Lung (tissue), 11 donors: ENCODE measurements at regions not wholly inside any gene's neighbourhood (a gene's known extent, or its start where the extent isn't known, plus 50 kb on each side); places are given as distances from the start of the nearest gene placed in this dataset.

ENCODE experiments used
- ATAC-seq: fragments of 200-7000 bp; cut with Tn5 transposase; one replicate; pipeline ENCODE4 v1.9.1; 2020; ENCODE audit warnings: moderate number of reproducible peaks; ENCODE audit not compliant: insufficient read depth, low FRiP score
- DNase-seq, 3 donors: peaks; one replicate each; pipeline ENCODE4 v3.0.0-alpha.2; 2013 to 2017
- H3K27ac ChIP-seq, 2 donors: one replicate each; pipeline ENCODE4 v1.5.1; 2013; ENCODE audit warnings: mild to moderate bottlenecking in 2 of 2, moderate library complexity in 2 of 2, control low read depth in 1 of 2, inconsistent platforms in 1 of 2, low read depth in 1 of 2, low read length in 1 of 2
- H3K27me3 ChIP-seq, 3 donors: one replicate each; pipeline ENCODE4 v1.5.1; 2013; ENCODE audit warnings: low read length in 2 of 3; ENCODE audit not compliant: control insufficient read depth in 3 of 3, insufficient read depth in 3 of 3
- H3K36me3 ChIP-seq, 4 donors: one replicate each; pipeline ENCODE4 v1.5.1; 2013; ENCODE audit warnings: low read length in 4 of 4, mild to moderate bottlenecking in 1 of 4, moderate library complexity in 1 of 4; ENCODE audit not compliant: control insufficient read depth in 4 of 4, insufficient read depth in 4 of 4
- H3K4me1 ChIP-seq, 5 donors: one replicate each; pipeline ENCODE4 v1.5.1; 2013; ENCODE audit warnings: low read length in 5 of 5, mild to moderate bottlenecking in 2 of 5, moderate library complexity in 1 of 5; ENCODE audit not compliant: control insufficient read depth in 5 of 5, insufficient read depth in 5 of 5
- H3K4me3 ChIP-seq: one replicate; pipeline ENCODE4 v1.5.1; 2013; ENCODE audit warnings: mild to moderate bottlenecking, control low read depth, moderate library complexity
- H3K9ac ChIP-seq, 2 donors: one replicate each; pipeline ENCODE4 v1.5.1; 2013; ENCODE audit warnings: low read length in 2 of 2, control low read depth in 1 of 2; ENCODE audit not compliant: insufficient read depth in 1 of 2
- H3K9me3 ChIP-seq, 4 donors: one replicate each; pipeline ENCODE4 v1.5.1; 2013; ENCODE audit warnings: low read length in 3 of 4, mild to moderate bottlenecking in 1 of 4, moderate library complexity in 1 of 4; ENCODE audit not compliant: control insufficient read depth in 4 of 4, insufficient read depth in 3 of 4
- WGBS, 2 donors: extraction: QIAGEN DNeasy Blood & Tissue Kit; methylation state at CpG; one replicate each; pipeline ENCODE4 v1.1.7; 2013; 5-methylcytosine and 5-hydroxymethylcytosine counted together
- TF ChIP-seq, protein P1 (sequence below): IDR thresholded peaks from 2 replicates; pipeline ENCODE4 v1.5.1; 2012; ENCODE audit warnings: mild to moderate bottlenecking; ENCODE audit errors: control extremely low read depth, extremely low read depth
- donor health status: control.
- donor health status: control.
- donor health status: Bipolar disorder and iron deficiency.
- donor health status: healthy.
- donor health status: DM: yes; HTN: yes; CAD: no.

DNA sequence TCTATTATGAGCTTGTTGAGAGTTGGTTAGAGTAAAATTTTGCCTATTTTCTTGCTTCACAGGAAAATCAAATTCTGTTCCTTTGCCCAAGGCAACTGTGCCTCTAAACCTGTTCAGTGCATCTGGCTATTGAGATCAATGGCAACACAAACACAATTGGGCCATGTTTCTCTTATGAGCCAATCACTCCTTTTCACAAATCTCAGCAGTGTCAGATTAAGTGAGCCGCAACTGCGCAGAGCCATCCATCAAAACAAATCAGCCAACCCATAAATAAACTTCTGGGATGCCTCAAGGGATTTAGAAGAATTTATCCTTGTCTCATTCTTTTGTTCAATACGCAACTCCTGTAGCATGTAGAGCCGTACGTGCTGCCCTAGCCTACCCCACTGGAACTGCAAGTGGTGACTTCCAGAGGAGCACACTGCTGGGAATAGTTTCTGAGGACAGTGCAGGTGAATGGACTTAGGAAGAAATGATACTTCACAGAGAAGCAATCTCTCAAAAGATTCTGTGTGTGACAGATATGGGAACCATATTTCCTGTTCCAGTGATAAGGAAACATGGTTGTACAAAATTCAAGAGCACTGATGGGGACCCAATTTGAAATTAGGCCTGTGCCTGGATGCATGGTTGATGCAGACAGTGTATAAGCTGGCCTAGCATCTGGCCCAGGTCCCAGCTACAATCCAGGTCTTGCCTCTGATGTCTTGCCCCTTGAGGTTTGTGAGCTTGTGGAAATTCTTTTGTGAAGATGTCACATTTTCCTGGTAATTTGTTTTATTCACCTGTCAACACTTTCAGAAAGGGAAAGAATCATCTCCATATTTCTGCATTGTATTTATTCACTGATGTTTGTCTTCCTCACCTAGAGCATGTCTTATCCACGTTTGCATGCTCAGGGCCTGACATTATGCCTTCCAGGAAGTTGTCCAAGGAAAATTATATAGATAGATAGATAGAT lies 166.2 kb downstream of the URB2 start:
- no peaks in the 10 kb centered on the region for H3K4me1 ChIP-seq
- WGBS, 2 donors, result 81 to 86% methylated on average over 6 of the region's 6 CpGs

DNA sequence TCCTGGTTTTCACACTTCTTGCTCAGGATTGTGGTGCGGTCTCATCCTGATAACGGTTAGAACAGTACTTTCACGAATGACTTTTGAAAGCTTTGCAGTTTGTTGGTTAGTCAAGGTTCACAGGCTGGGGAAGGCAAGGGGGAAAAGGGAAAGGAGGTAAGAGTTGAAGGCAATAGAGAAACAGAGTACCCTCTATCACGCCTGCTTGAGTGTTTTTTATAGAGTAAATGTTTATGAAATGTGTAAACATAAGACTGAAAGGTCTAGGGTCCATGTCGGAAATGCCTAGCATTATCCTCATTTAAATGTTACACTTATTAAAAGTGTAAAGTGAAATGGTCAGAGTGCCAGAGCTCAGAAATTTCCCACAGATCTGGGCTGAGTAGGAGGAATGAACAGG lies 167.4 kb downstream of the URB2 start:
- ATAC-seq (no peak), DNase-seq (no peak)
- TF ChIP-seq, protein P1, sequence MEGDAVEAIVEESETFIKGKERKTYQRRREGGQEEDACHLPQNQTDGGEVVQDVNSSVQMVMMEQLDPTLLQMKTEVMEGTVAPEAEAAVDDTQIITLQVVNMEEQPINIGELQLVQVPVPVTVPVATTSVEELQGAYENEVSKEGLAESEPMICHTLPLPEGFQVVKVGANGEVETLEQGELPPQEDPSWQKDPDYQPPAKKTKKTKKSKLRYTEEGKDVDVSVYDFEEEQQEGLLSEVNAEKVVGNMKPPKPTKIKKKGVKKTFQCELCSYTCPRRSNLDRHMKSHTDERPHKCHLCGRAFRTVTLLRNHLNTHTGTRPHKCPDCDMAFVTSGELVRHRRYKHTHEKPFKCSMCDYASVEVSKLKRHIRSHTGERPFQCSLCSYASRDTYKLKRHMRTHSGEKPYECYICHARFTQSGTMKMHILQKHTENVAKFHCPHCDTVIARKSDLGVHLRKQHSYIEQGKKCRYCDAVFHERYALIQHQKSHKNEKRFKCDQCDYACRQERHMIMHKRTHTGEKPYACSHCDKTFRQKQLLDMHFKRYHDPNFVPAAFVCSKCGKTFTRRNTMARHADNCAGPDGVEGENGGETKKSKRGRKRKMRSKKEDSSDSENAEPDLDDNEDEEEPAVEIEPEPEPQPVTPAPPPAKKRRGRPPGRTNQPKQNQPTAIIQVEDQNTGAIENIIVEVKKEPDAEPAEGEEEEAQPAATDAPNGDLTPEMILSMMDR, result no peak
- H3K4me1 ChIP-seq, result no peaks in the 10 kb centered on the region
- H3K36me3 ChIP-seq, result no peaks in the 10 kb centered on the region
- no peaks in the 10 kb centered on the region for H3K9me3 ChIP-seq
- no peak overlapping the region for H3K27ac ChIP-seq
- WGBS, 2 donors, result 62 to 75% methylated on average over 5 of the region's 5 CpGs
- no peaks in the 10 kb centered on the region for H3K27me3 ChIP-seq
- no peak overlapping the region for H3K9ac ChIP-seq
- no peak overlapping the region for H3K4me3 ChIP-seq

More for the DNA sequence above, 166.2 kb downstream of the URB2 start:
- TF ChIP-seq, protein P1, result no peak
- H3K27me3 ChIP-seq, result no peaks in the 10 kb centered on the region
- peaks cover 0 to 6% (median 0%) of the 10 kb centered on the region in 4 donors for H3K9me3 ChIP-seq
- DNase-seq (no peak), ATAC-seq (no peak)
- no peaks in the 10 kb centered on the region for H3K36me3 ChIP-seq
- no peak overlapping the region for H3K4me3 ChIP-seq
- no peak overlapping the region for H3K9ac ChIP-seq
- no peak overlapping the region for H3K27ac ChIP-seq

DNA sequence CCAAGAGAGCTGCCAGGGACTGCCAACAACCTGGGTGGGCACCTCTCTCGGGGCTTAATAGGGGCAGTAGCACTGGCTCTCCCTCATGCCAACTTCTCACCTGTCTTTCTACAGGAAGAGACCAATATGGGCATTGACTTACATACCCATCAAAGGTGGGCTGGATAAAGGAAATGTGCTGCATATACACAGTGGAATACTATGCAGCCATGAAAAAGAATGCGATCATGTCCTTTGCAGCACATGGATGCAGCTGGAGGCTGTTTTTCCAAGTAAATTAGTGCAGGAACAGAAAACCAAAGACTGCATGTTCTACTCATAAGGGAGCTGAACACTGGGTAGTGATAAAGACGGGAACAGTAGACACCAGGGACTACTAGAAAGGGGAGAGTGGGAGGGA lies 172.5 kb downstream of the URB2 start:
- Histone ChIP-seq H3K4me1 (peaks cover 0 to under 1% (median 0%) of the 10 kb centered on the region in 5 donors), H3K9ac (no peak overlapping the region), H3K4me3 (no peak overlapping the region), H3K36me3 (no peaks in the 10 kb centered on the region), H3K9me3 (no peaks in the 10 kb centered on the region), H3K27me3 (no peaks in the 10 kb centered on the region), H3K27ac (no peak overlapping the region)
- WGBS, 2 donors, result 96 to 100% methylated on average over 3 of the region's 3 CpGs
- TF ChIP-seq, protein P1, result no peak
- DNase-seq (no peak), ATAC-seq (no peak)
